Astrocyte (in vitro differentiated cells and primary cell): ENCODE measurements at regions not wholly inside any gene's neighbourhood (a gene's known extent, or its start where the extent isn't known, plus 50 kb on each side); places are given as distances from the start of the nearest gene placed in this dataset.

Experiments used
- CTCF ChIP-seq: IDR thresholded peaks from 2 replicates; pipeline ENCODE4 v1.5.1; 2011; ENCODE audit warnings: low read depth, mild to moderate bottlenecking, inconsistent platforms, low read length, moderate library complexity; ENCODE audit not compliant: insufficient read depth
- EZH2 ChIP-seq: IDR thresholded peaks from 2 replicates; pipeline ENCODE4 v1.6.1; 2012; ENCODE audit warnings: mild to moderate bottlenecking, low read length, inconsistent platforms; ENCODE audit not compliant: insufficient read depth

DNA sequence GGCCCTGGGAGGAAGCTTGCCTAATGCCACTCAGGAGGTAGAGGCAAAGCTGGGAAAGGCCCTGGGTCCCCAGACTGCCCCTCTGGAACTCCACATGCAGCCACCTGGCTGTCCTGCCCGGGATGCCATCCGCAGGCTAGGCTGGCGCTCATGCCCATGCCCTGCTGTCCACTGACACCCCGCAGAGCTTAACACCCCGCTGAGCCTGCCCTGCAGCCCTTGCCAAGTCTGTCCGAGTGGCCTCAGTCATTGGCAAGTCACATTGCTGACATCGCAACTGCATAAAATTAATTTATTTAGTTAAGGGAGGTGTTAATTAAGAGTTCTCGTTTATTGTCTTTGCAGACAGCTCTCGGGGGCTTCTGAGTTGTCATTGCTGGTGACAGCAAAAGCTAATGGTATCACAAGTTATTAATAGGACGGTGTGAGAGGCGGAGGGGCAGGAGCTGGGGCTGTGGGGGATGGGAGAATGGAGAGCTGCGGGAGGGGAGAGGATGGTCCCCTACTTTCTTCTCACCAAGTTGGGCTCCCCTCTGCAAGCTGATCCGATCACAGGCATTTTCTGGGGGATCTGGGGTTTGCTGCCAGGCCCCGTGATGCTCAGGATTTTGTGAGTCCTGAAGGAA is 55.6 kb upstream of the PCBD1 start:
- TF ChIP-seq CTCF: no peak
- no peak for TF ChIP-seq EZH2
